Thoracic aorta (tissue), 2 donors: ENCODE measurements at regions not wholly inside any gene's neighbourhood (a gene's known extent, or its start where the extent isn't known, plus 50 kb on each side); places are given as distances from the start of the nearest gene placed in this dataset.

Experiments used
- ATAC-seq: fragments of 150-250 bp; one replicate; pipeline ENCODE4 v1.8.0; 2017; ENCODE audit warnings: low read depth; ENCODE audit not compliant: insufficient number of reproducible peaks, low FRiP score
- DNase-seq: peaks from one replicate; pipeline ENCODE4 v3.0.0-alpha.2; 2020; ENCODE audit warnings: low spot score
- H3K27ac ChIP-seq, 2 donors: fragments of 200-600 bp; sonication (generic); 1 replicate in 1 of 2; 2 replicates in 1 of 2; pipeline ENCODE4 v1.5.1; 2016; ENCODE audit warnings: mild to moderate bottlenecking in 2 of 2, moderate library complexity in 2 of 2
- H3K27me3 ChIP-seq: fragments of 200-600 bp; sonication (generic); replicated peaks from 2 replicates; pipeline ENCODE4 v1.6.0; 2016; ENCODE audit warnings: mild to moderate bottlenecking; ENCODE audit not compliant: insufficient read depth
- H3K36me3 ChIP-seq: fragments of 200-600 bp; sonication (generic); one replicate; pipeline ENCODE4 v1.5.1; 2016
- H3K4me1 ChIP-seq, 2 donors: fragments of 200-600 bp; sonication (generic); 1 replicate in 1 of 2; 2 replicates in 1 of 2; pipeline versions ENCODE4 v1.5.1 to v1.6.0; 2016; ENCODE audit warnings: low read depth in 2 of 2, mild to moderate bottlenecking in 1 of 2; ENCODE audit not compliant: control insufficient read depth in 1 of 2
- H3K4me3 ChIP-seq: fragments of 200-600 bp; sonication (generic); 2 replicates; pipeline ENCODE4 v1.5.1; 2016; ENCODE audit warnings: mild to moderate bottlenecking
- H3K9me3 ChIP-seq: fragments of 200-600 bp; sonication (generic); 2 replicates; pipeline ENCODE4 v1.5.1; 2016
- CTCF ChIP-seq: fragments of 200-600 bp; sonication (generic); IDR thresholded peaks from one replicate; pipeline ENCODE4 v1.5.1; 2019; ENCODE audit warnings: antibody characterized with exemption

GRCh38 chr6:126605089-126605488, 265.2 kb downstream of the CENPW start:
- no peaks in the 10 kb centered on the region for H3K27me3 ChIP-seq
- DNase-seq, result no peak
- H3K36me3 ChIP-seq, result no peaks in the 10 kb centered on the region
- ATAC-seq, result no peak
- no peaks in the 10 kb centered on the region for H3K4me1 ChIP-seq
- H3K4me3 ChIP-seq, result no peak overlapping the region
- no peak overlapping the region for H3K27ac ChIP-seq
- H3K9me3 ChIP-seq, result no peaks in the 10 kb centered on the region
- TF ChIP-seq CTCF, result no peak

- H3K9me3 ChIP-seq, result no peaks in the 10 kb centered on the region
- no peak for ATAC-seq
- H3K4me1 ChIP-seq, result no peaks in the 10 kb centered on the region
- H3K4me3 ChIP-seq, result no peak overlapping the region
- H3K27me3 ChIP-seq, result no peaks in the 10 kb centered on the region
- no peak overlapping the region for H3K27ac ChIP-seq
- no peak for DNase-seq
- TF ChIP-seq CTCF, result no peak
- no peaks in the 10 kb centered on the region for H3K36me3 ChIP-seq
These were observed 267.4 kb downstream of the CENPW start for GRCh38 chr6:126607289-126607688.

DNA sequence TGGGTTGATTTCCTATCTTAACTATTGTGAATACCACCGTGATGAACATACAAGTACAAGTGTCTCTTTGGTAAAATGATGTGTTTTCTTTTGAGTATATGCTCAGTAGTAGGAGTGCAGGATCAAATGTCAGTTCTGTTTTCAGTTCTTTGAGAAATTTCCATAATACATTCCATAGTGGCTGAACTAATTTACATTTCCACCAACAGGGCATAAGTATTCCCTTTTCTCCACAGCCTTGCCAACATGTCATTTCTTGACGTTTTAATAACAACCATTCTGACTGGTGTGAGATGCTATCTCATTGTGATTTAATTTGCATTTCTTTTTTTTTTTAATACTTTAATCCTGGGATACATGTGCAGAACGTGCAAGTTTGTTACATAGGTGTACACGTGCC, 268.8 kb downstream of the CENPW start:
- Histone ChIP-seq H3K9me3 (no peaks in the 10 kb centered on the region), H3K27me3 (no peaks in the 10 kb centered on the region), H3K4me1 (no peaks in the 10 kb centered on the region), H3K4me3 (no peak overlapping the region), H3K36me3 (no peaks in the 10 kb centered on the region), H3K27ac (no peak overlapping the region)
- DNase-seq (no peak), ATAC-seq (no peak)
- no peak for TF ChIP-seq CTCF

DNA sequence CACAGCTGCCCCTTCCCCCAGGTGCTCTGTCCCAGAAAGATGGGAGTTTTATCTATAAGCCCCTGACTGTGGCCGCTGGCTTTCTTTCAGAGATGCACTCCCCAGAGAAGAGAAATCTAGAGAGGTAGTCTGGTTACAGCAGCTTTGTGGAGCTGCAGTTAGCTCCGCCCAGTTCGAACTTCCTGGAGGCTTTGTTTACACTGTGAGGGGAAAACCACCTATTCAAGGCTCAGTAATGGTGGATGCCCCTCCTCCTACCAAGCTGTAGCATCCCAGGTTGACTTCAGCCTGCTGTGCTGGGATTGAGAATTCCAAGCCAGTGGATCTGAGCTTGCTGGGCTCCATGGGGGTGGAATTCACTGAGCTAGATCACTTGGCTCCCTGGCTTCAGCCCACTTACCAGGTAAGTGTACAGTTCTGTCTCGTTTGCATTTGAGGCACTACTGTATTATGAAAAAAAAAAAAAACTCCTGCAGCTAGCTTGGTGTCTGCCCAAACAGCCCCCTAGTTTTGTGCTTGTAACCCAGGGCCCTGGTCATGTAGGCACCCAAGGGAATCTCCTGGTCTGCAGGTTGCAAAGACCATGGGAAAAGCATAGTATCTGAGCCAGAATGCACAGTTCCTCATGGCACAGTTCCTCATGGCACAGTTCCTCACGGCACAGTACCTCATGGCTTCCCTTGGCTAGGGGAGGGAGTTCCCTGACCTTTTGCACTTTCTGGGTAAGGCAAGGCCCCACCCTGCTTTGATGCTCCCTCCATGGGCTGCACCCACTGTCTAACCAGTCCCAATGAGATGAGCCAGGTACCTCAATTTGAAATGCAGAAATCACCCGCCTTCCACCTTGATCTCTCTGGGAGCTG, 275.0 kb downstream of the CENPW start:
- DNase-seq, result no peak
- Histone ChIP-seq H3K27ac (no peak overlapping the region), H3K9me3 (no peaks in the 10 kb centered on the region), H3K4me1 (no peaks in the 10 kb centered on the region), H3K27me3 (no peaks in the 10 kb centered on the region), H3K36me3 (no peaks in the 10 kb centered on the region), H3K4me3 (no peak overlapping the region)
- no peak for TF ChIP-seq CTCF
- ATAC-seq, result no peak

GRCh38 chr6:126616866-126617265, 277.0 kb downstream of the CENPW start:
- ATAC-seq, result no peak

More at GRCh38 chr6:126616866-126617265, 277.0 kb downstream of the CENPW start:
- Histone ChIP-seq H3K4me3 (no peak overlapping the region), H3K4me1 (no peaks in the 10 kb centered on the region), H3K9me3 (no peaks in the 10 kb centered on the region), H3K36me3 (no peaks in the 10 kb centered on the region), H3K27me3 (no peaks in the 10 kb centered on the region), H3K27ac (no peak overlapping the region)
- no peak for TF ChIP-seq CTCF
- no peak for DNase-seq
